Left ventricle myocardium inferior (tissue), 1 donor: ENCODE measurements at regions not wholly inside any gene's neighbourhood (a gene's known extent, or its start where the extent isn't known, plus 50 kb on each side); places are given as distances from the start of the nearest gene placed in this dataset.

Experiments
- DNase-seq: peaks from one replicate; pipeline ENCODE4 v3.0.0-alpha.2; 2020
- H3K27ac ChIP-seq: fragments of 200-600 bp; replicated peaks from 2 replicates; pipeline ENCODE4 v1.8.0; 2021
- H3K27me3 ChIP-seq: fragments of 200-600 bp; 2 replicates; pipeline ENCODE4 v1.8.0; 2021; ENCODE audit warnings: low read depth
- H3K36me3 ChIP-seq: fragments of 200-600 bp; 2 replicates; pipeline ENCODE4 v1.8.0; 2021
- H3K4me1 ChIP-seq: fragments of 200-600 bp; 2 replicates; pipeline ENCODE4 v1.8.0; 2021
- H3K4me3 ChIP-seq: fragments of 200-600 bp; 2 replicates; pipeline ENCODE4 v1.8.0; 2021; ENCODE audit warnings: mild to moderate bottlenecking, moderate library complexity
- H3K9me3 ChIP-seq: fragments of 200-600 bp; replicated peaks from 2 replicates; pipeline ENCODE4 v1.8.0; 2021
- CTCF ChIP-seq: fragments of 200-600 bp; IDR thresholded peaks from 2 replicates; pipeline ENCODE4 v1.8.0; 2021; ENCODE audit warnings: antibody characterized with exemption, mild to moderate bottlenecking, borderline replicate concordance
- intact Hi-C: fragments of 100-400 bp; cut with micrococcal nuclease; formaldehyde crosslinking; loops from one replicate; pipeline ENCODE4 v1.11.0; 2022
- donor health status: DM: no; HTN: yes; CAD: no; lungs with severe emphysema.

GRCh38 chr10:106173838-106174237 is 990.7 kb downstream of the SORCS1 start:
- H3K9me3 ChIP-seq: no peaks in the 10 kb centered on the region
- intact Hi-C loops: no loop called here
- no peaks in the 10 kb centered on the region for H3K36me3 ChIP-seq
- no peak for DNase-seq
- H3K4me1 ChIP-seq: no peaks in the 10 kb centered on the region
- H3K4me3 ChIP-seq: no peak overlapping the region
- no peak overlapping the region for H3K27ac ChIP-seq
- TF ChIP-seq CTCF: no peak
- H3K27me3 ChIP-seq: no peaks in the 10 kb centered on the region

- TF ChIP-seq CTCF: no peak
- no peak overlapping the region for H3K4me3 ChIP-seq
- no peak for DNase-seq
- intact Hi-C loops: no loop called here
- H3K4me1 ChIP-seq: no peaks in the 10 kb centered on the region
- no peaks in the 10 kb centered on the region for H3K9me3 ChIP-seq
- H3K27me3 ChIP-seq: no peaks in the 10 kb centered on the region
- H3K27ac ChIP-seq: no peak overlapping the region
- H3K36me3 ChIP-seq: no peaks in the 10 kb centered on the region
Observed at GRCh38 chr10:106169241-106169640, 995.3 kb downstream of the SORCS1 start.

- no peaks in the 10 kb centered on the region for H3K36me3 ChIP-seq
- no peak for TF ChIP-seq CTCF
- H3K27ac ChIP-seq: no peak overlapping the region
- no peak overlapping the region for H3K4me3 ChIP-seq
- intact Hi-C loops: no loop called here
- no peaks in the 10 kb centered on the region for H3K4me1 ChIP-seq
- peaks cover 12% of the 10 kb centered on the region for H3K9me3 ChIP-seq
- H3K27me3 ChIP-seq: no peaks in the 10 kb centered on the region
- DNase-seq: no peak
Observed at GRCh38 chr10:106167946-106168345, 996.6 kb downstream of the SORCS1 start.

- Histone ChIP-seq H3K4me3 (no peak overlapping the region), H3K36me3 (no peaks in the 10 kb centered on the region), H3K9me3 (peaks cover 10% of the 10 kb centered on the region), H3K27ac (no peak overlapping the region), H3K4me1 (no peaks in the 10 kb centered on the region), H3K27me3 (no peaks in the 10 kb centered on the region)
- TF ChIP-seq CTCF: no peak
- DNase-seq: no peak
- intact Hi-C loops: no loop called here
Observed at GRCh38 chr10:106158241-106158640, 1006.3 kb downstream of the SORCS1 start.

GRCh38 chr10:106147021-106147420 is 1017.5 kb downstream of the SORCS1 start:
- Histone ChIP-seq H3K27me3 (no peaks in the 10 kb centered on the region), H3K4me3 (no peak overlapping the region), H3K4me1 (no peaks in the 10 kb centered on the region), H3K9me3 (peaks cover 23% of the 10 kb centered on the region), H3K36me3 (no peaks in the 10 kb centered on the region), H3K27ac (no peak overlapping the region)
- no peak for DNase-seq
- no peak for TF ChIP-seq CTCF
- intact Hi-C loops: no loop called here

GRCh38 chr10:106139915-106140314 is 1024.6 kb downstream of the SORCS1 start:
- Histone ChIP-seq H3K27ac (no peak overlapping the region), H3K4me1 (no peaks in the 10 kb centered on the region), H3K4me3 (no peak overlapping the region), H3K36me3 (no peaks in the 10 kb centered on the region), H3K27me3 (no peaks in the 10 kb centered on the region), H3K9me3 (no peaks in the 10 kb centered on the region)
- TF ChIP-seq CTCF: no peak
- intact Hi-C loops: no loop called here
- no peak for DNase-seq
